ENCODE measurements at regions not wholly inside any gene's neighbourhood (a gene's known extent, or its start where the extent isn't known, plus 50 kb on each side); places are given as distances from the start of the nearest gene placed in this dataset.

DNA sequence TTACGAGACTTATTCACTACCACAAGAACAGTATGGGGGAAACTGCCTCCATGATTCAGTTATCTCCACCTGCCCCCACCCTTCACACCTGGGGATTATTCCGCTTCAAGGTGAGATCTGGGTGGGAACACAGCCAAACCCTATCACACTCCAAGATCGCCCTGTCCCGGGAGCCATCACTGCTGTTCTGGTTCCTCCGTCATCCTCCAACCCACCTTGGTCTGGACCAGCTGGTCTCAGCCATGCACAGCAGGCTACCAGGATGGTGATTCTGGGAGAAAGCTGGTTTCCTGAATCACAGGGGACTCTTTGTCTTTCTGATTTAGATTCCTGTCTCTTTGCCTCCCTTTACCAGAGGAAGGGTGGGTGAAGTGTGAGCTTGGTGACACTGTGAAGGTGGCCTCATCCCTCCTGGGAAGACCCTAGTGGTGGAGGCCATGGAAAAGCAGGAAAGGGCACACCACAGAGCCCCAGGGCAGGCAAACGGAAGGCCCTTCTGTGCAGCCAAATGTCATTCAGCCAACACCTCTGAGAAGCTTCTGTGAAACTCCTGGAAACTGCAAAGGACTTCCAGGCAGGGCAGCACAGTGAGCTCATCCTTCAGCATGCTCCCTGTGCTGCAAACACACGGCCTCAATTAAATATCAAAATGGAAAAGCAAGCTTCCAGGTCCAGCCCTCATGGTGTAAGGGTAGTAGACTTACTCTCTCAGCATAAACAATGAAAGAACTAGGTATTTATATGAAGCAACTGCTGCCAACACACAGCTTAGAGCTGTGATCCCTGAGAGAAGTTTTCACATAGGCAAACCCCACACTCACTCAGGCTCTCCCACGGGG is 169.8 kb downstream of the ANKRD60 start:
- FAIRE-seq, result no peak

DNA sequence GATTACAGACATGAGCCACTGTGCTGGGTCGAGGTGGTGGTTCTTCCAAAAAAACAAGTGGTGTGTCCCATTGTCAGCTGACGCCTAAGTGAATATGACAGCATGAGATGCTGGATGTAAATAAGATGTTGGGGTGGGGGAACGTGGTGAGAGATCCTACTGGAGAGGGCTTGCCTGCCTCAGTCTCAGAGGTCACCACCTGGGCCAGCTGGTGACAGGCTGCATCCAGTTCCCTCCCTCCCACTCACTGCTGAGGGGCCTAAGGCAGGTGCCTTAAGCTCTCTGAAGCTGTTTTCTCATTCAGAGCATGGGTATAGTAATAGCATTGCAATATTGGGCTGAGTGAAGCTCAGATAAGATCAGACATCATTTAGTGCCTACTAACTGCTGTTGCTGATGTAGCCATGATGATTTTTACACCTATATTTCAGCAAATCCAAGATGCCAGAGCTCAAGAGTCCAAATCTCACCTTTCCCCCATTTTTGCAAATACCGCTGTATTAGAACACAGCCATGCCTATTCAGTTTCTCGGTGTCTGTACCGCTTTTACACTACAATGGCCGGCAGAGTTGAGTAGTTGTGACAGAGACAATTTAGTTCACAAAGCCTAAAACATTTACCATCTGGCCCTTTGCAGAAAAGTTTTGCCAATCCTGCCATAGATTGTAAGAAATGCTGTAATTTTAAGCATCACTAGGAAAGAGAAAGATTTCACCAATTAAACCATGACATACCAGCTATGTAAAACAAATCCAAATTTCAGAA is 171.3 kb downstream of the ANKRD60 start:
- no peak for FAIRE-seq

DNA sequence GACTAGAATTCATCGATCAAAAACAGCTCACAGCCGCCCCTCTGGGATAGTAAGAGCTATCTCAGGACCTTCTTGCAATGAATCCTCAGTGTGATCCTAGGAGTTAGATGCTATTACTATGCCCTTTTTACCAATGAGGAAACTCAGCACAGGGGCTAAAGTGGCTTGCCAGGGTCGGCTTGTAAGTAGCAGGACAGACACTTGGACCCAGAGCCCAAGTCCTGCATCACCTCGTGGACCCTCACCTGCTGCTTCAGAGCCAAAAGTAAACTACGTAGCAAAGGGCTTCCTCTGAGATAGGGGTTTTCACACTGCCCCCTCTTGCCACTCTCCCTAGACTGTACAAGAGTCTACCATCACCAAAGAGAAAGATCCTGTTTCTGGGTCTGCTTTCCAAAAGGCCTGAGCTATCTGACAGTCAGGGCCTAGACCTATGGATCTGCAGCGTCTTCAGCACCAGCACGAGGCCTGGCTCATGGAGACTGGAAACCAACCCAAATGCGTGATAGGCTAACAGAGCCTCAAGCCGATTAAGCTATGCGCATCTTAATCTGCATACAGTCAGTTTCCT is 172.3 kb downstream of the ANKRD60 start:
- FAIRE-seq, result no peak

DNA sequence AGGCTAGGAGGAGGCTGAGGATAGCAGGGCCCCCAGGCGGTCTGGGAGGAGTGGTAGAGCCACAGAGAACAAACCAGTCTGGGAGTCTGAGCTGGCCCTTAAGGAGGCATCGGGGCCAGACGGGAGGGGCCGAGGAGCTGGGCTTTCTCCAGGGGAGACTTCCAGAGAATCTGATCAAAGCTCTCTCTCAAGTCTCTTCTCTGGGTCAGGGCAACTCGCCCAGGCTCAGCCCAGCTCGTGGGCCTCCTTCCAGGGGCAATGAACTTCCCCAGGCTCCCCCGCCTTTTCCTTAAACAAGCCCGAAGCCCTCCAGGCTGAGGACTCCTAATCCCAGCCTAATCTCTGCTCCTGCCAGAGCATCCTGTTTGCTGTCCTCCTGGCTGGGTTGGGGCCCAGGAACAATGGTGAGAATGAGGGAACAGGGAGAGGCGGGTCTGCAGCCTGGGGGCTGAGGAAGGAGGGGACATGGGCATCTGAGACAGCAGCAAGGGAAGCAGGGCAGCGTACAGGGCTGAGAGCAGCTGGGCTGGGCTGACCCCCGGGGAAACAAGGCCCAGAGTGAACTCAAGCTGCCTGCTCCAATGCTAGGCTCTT is 173.6 kb downstream of the ANKRD60 start:
- FAIRE-seq, result no peak

DNA sequence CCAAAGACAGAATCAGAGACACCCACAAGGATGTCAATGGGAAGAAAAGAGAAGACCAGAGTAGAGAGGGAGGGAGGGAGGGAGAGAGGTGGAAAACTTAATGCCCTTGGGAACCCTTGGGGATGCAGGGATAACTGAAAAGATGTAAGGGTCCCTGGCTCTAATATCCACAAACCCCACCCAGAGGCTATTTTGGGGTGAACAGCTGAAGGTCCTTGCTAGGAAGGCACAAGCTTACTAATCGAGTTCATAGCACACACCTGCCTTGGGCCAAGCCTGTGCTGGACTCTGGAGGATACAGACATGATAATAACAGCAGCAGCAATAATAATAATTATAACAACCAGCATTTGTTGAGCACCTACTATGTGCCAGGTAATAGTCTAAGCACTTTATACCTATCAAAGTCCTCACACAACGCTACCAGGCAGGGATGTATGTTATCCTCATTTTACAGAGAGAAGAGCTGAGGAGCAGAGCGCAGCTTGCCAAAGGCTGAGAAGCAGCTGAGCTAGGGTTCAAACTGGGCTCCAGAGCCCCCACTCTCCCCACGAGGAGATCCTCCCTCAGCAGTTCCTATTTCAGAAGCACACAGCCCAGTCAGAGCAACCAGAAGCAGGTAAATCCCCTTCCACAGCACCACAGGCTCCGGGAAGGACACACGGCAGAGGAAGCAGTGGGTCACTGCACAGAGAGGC is 174.2 kb downstream of the ANKRD60 start:
- FAIRE-seq, result no peak

DNA sequence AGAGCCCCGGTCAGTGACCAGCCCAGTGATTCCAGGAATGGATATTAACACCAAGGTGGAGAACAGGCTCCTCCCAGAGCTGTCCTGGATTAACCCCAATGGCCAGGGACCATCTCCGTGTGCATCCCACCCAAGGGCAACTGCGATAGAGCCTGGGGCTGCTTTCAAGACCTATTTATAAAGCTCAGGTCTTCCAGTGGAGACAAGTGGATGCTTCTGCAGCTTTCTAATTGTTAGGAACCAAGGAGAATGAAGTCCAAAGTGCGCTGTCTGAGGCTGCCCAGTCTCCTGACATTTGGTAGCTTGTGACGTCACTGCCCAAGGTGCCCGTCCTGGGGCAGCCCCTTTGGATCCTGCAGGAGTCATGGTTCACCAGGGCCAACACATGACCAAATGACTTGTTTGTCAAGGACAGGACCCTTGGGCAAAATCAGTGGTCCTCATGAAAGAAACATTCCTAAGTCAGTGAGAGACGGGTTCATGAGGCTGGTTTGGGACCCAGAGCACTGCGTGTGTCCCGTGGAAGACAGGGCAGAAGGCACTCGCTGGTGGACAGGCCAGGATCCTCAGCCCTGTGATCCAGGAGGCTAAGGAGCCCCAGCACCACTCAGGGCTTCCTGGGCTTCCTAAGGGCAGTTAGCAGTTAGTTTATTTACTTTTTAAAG is 174.9 kb downstream of the ANKRD60 start:
- FAIRE-seq, result no peak

DNA sequence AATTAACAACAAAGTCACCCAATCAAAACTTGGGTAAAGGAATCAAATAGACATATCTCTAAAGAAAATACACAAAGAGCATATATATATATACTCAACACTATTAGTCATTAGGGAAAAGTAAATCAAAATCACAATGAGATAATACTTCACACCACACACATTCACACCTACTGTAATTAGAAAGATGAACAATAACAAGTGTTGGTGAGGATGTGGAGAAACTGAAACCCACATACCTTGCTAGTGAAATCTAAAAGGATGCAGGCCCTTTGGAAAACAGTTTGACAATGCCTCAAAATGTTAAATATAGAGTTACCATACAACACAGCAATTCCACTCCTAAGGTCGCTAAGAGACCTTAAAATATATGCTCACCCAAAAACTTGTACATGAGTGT is 177.1 kb downstream of the ANKRD60 start:
- no peak for FAIRE-seq

DNA sequence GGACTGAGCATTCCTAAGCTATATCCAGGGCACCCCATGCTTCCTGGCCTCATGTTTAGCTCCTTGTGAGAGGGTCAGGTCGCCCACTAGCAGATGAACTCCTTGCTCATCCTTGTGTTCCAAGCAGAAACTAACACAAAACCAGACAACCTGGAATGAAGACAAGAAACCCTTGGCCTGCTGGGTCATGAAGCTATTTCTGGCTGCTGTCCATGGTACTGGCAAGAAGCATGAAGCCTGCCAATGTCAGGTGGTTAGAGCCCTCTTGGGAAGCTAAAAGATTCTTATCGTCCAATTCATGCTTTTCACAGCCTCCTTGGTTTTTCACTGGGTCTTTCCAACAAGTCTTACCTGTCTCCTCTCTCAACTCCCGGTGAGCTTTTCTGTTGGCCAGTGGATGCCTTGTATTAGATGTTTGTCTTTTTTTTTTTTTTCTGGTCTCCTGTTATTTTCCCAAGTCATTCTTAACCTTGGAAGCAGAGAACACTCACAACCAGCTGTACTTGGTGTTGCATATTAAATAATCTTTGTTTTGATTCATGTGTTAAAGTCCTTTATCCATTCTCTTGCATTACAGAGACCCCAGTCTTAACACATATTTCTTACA is 180.3 kb downstream of the ANKRD60 start:
- no peak for FAIRE-seq

DNA sequence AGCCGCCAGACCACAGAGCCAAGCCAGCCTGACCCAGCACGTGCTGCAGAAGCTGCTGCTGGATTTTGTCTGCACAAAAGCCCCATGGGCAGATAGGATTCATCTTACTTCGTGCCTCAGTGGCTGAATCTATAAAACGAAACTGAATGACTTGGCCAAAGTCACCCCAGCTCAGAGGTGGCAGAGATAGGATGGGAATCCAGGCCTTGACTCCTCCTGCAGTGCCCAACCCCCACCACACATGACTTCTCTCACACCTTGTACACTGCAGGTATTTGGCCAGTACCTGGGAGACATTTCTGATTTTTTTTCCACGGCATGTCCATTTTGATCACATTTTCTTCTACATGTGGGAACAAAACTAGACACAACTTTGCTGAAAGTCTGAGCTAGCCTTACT is 182.1 kb downstream of the ANKRD60 start:
- no peak for FAIRE-seq

DNA sequence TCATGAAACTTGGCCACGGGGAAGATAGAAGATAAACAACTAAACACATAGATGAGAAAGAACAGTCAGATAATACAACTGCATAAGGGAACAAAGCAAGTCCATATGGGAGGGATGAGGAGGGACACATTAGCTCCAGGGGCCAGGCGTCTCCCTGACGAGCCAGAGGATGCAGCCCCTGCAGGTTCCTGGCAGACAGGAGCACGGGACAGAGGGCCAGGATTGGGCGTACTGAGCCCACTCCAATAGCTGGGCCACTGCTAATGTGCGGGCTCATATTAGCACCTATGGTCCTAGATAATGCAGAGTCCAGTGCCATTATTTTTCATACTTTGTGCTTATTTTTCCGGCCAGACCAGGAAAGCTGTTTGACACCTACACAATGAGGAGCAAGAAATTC is 182.9 kb downstream of the ANKRD60 start:
- FAIRE-seq, result no peak

DNA sequence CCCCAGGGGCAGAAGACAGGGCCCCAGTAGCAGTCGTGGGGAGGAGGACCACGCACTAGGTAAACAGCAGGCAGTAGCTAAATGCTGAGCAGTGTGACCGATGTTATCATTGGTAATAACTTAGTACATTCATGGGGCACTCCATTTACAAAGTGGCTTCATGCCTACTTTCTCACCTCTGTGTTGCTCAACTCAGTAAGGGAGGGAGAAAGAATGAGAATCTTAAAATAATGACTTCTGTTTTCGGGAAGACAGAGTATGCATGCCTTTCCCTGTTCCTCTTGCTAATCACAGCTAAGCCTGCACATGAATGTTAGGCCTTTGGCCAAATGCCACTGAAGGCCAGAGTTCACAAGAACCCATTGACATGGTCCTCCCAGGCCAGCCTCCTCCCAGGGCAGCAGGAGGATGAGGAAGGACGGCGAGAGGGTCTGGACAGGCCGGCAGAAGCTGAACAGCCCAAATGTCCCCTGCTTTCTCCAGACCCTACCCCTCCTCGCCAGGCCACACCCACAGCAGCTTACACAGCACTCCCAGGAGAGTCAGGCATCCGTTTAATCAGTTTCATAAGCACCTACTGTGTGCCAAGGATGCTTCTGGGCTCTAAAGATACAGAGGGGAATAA is 183.4 kb downstream of the ANKRD60 start:
- no peak for FAIRE-seq

DNA sequence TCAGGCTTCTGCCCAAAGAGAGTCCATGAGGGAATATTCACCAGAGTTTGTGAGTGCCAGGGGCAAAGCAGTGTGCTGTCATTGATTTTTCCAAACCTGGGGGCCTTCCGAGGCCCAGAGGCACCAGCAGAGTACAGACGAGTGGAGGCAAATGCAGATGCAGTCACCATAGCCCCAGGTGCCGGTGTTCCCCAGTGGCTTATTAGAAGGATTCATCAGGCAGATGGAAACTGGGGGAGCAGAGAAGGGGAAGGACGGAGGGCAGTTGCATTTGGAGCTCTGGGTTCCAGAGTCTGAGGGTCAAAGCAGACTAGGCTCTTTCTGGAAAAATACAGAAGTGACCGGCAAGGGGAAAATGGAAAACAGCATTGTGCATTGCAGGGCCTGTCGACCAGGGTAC is 184.2 kb downstream of the ANKRD60 start:
- no peak for FAIRE-seq

DNA sequence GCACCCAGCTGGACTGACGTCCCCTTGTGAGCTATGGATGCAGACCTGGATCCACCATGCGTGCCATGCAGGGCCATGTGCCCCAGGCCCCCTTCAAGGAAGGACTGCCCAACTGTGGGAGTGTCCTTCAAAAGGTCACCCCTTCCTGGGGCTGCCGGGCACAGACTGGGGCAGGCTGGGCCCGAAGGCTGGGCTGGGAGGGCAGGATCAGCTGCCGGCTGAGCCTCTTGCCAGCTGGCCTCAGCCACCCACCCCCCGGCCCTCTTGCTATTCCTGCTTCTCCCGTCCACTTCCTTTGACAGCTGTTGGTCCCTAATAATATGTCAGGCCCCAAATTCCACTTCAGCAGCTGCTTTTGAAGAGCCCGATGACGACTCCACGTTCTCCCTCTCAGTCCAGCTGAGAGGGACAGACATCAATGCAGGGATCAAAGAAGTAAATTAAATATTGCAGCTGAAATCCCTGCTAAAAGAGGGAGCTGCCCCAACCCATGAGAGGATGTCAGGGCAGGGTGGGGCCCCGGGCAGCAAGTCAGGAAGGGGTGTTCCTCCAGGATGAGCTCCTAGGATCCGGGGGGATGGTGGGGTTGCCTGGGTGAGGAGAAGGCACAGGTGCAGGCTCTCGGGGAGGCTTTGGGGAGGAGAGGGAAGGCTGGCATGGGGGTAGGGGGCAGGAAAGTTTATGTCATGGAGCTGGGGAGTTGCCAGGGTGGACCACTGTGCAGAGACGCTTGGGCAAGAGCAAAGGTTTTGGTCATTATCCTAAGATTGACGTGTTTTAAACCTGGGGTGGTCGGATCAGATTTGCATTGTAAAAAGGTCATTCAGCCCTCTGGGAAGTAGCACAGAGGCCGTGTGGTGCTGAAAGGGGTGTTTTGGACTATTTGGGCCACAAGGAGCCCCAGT is 185.0 kb downstream of the ANKRD60 start:
- no peak for FAIRE-seq

DNA sequence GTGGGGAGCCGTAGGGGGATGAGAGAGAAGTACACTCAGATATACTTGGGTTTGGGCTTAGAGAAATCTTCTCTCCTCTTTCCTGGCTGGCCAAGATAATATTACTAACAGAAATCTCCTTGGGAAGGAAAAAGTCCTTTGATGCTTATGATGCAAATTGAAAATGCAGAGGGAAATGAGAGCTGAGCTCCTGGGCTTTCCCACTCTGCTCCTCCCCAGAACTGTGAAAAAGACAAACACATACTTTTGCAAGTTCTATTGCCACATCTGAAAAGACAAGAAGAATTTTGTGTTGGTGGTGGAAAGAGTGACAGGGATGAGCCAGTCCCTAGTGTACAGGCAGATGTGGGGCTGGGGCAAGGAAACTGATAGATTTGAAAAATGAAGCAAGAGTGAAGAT is 185.9 kb downstream of the ANKRD60 start:
- FAIRE-seq, result no peak

DNA sequence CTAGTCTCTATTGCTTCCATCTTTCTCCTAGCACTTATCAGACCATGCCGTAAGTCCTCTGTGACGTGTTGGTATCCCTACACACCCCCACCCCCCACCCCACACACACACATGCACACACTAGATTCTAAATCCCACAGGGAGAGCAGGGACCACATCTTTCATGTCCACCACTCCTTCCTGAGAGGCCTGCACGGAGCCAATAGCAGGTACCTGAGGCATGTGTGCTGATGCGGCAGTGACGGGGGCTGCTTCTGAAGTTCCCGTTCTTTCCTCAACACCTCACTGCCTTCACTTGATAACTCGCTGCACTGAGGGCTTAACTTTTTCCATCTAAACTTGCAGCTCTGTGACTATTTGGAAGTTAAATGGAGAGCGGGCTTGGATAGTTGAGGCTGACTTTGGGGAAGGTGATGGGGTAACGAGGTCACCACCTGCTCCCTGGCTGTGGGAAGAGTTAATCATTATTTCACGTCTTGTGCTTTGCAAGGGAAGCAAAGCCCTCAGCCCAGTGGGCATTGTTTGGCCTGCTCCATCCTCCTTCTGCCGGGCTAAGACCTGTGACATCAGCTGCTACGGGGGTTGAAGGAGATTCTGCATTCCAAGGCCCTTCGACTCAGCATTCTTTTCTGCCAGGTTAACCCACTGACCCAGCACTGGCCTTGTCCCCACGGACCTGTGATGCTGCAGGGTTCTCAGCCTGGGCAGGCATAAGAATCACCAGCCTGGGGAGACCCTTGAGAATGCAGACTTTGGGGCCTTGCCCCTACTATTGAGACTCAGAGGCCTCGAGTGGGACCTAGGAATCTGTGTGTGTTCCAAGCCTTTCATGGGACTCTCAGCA is 187.8 kb downstream of the ANKRD60 start:
- FAIRE-seq, result no peak

DNA sequence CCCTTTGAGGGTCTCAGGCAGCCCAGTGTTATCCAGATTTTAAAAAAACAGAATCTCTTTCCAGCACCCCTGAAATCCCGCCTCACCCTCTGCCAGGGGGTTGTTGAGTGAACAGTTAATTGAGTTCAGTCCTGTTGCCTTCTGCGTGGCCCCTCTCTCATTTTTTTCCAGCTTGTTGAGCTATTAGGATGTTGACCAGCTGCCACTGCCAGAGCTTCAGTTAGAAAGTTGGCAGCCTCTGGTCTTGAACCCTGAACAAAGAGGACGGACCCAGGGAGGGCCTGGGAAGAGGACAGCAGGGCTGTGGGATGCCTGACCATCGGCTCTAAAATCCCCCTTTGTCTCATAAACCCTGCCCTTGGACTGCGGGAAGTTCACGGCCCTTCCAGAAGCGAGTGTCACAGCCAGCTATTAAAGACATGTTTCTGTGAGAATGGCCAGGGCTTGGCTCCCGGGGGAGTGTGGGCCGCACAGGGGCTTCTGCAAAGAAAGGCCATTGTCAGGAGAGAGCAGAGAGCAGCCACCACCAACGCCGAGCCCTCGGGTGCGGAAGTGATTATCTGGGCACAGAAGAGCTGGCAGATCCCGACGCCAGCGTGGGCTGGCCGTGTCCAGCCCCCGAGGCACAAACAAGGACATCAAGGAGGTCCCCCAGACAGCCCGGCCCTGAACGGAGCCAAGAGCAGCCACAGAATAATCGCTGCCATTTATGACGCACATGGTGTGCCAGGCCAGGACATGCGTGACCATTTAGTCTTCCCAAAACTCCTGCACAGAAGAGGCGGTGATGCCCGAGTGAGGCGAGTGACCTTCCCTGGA is 189.0 kb downstream of the ANKRD60 start:
- no peak for FAIRE-seq

DNA sequence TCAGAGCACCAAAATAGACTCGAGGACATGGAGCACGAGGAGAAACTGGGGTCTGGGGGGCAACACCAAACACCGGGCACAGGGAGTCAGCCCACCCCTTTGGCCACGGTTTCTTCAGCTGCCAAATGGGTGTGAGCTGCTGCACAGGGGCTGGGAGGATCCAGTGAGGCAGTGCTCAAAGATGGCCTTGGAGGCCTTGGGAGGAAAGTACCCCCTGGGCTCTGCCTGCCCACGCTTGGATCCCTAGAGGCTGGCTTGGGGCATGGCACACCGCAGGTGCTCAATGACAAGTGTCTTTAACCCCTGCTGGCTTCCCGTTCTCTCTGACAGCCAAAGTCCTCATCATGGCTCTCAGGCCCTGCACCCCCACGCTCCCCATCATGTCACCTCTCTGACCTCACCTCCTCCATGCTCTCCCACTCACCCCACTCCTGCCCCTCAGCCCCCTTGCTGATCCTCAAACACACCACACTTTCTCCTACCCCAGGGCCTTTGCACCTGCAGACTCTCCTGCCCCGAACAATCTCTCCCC is 190.3 kb downstream of the ANKRD60 start:
- FAIRE-seq, result no peak

DNA sequence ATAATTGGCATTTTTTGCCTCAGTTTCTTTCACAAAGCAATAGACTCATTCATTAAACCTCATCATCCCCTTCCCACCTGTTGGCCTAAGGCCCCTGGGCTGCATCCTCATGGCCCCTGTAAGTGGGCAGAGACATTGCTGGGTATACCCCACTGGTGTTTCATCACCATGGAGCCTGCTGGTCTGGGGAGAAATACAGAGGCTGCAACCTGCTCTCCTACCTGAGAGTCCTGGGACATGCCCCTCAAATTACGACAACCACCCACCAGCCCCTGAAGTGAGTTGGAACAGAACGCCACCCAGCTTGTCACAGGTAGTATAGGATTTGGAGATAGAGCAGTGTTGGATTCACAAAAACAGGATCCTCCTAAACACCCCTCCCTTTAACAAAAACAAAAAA is 190.8 kb downstream of the ANKRD60 start:
- no peak for FAIRE-seq

All from A204.1 (cell line).